ENCODE measurements at regions not wholly inside any gene's neighbourhood (a gene's known extent, or its start where the extent isn't known, plus 50 kb on each side); places are given as distances from the start of the nearest gene placed in this dataset.

DNA sequence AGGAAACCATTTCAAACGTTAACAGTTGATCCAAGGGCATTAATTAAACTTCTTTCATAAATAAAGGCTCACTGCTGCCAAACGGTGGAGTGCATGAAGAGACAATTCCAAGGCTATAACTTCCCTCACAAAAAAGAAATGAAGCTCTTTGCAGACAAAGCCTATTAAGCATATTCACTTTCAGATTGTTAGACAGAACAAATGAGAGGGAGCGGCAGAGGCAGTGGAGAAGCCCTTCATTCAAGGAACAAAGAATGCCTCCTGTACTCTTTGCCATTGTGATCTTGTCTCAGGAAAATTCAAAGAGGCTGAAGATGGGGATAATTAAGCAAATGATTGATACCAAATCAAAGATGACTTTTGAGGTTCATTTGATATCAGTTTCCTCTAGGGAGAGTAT lies 370.5 kb upstream of the FAT1 start:
- Histone ChIP-seq H2BK120ac (ENCODE audit: low read depth, low read length, poor library complexity, severe bottlenecking) (no peak overlapping the region), H3K4me2 (ENCODE audit: insufficient read depth, insufficient read length, low read length) (no peak overlapping the region), H3K79me2 (ENCODE audit: insufficient read depth, low read length) (no peaks in the 10 kb centered on the region), H3T11ph (ENCODE audit: low read length) (no peak overlapping the region), H2AK5ac (ENCODE audit: insufficient read length, low read length) (no peak overlapping the region), H2BK15ac (ENCODE audit: low read depth, low read length) (no peak overlapping the region), H3K4ac (ENCODE audit: low read depth, low read length) (no peak overlapping the region), H4K91ac (ENCODE audit: insufficient read length, low read depth, low read length) (no peak overlapping the region), H3K9ac (ENCODE audit: extremely low read depth, insufficient read length, low read length) (no peak overlapping the region), H4K20me1 (ENCODE audit: control insufficient read depth, insufficient read depth, insufficient read length) (no peaks in the 10 kb centered on the region), H3K14ac (ENCODE audit: insufficient read depth, low read length) (no peak overlapping the region), H3K18ac (ENCODE audit: insufficient read length, low read depth, low read length) (no peak overlapping the region), H3K27ac (ENCODE audit: insufficient read length, low read depth, low read length) (no peak overlapping the region), H3K56ac (ENCODE audit: insufficient read length, low read depth, low read length) (no peak overlapping the region), H4K8ac (replicated peaks; ENCODE audit: insufficient read length, low read depth, low read length) (no peak overlapping the region), H2BK20ac (ENCODE audit: low read depth, low read length, poor library complexity, severe bottlenecking) (no peak overlapping the region), H3K9me3 (ENCODE audit: control insufficient read depth, low read depth, low read length) (no peaks in the 10 kb centered on the region), H3K23ac (ENCODE audit: insufficient read length, low read depth, low read length) (no peak overlapping the region), H3K27me3 (ENCODE audit: insufficient read depth, low read length) (no peaks in the 10 kb centered on the region), H3K4me1 (ENCODE audit: insufficient read depth, low read length) (no peaks in the 10 kb centered on the region), H4K5ac (ENCODE audit: insufficient read length, low read depth, low read length) (no peak overlapping the region), H3K79me1 (ENCODE audit: insufficient read depth, low read depth, low read length, poor library complexity, severe bottlenecking) (no peaks in the 10 kb centered on the region), H2AFZ (ENCODE audit: low read length) (no peak overlapping the region), H2BK5ac (ENCODE audit: insufficient read length, low read length) (no peak overlapping the region), H3K23me2 (ENCODE audit: insufficient read length, low read depth, low read length, poor library complexity, severe bottlenecking) (no peaks in the 10 kb centered on the region), H2BK12ac (ENCODE audit: insufficient read length, low read depth, low read length) (no peak overlapping the region)
- TF ChIP-seq, protein P1, sequence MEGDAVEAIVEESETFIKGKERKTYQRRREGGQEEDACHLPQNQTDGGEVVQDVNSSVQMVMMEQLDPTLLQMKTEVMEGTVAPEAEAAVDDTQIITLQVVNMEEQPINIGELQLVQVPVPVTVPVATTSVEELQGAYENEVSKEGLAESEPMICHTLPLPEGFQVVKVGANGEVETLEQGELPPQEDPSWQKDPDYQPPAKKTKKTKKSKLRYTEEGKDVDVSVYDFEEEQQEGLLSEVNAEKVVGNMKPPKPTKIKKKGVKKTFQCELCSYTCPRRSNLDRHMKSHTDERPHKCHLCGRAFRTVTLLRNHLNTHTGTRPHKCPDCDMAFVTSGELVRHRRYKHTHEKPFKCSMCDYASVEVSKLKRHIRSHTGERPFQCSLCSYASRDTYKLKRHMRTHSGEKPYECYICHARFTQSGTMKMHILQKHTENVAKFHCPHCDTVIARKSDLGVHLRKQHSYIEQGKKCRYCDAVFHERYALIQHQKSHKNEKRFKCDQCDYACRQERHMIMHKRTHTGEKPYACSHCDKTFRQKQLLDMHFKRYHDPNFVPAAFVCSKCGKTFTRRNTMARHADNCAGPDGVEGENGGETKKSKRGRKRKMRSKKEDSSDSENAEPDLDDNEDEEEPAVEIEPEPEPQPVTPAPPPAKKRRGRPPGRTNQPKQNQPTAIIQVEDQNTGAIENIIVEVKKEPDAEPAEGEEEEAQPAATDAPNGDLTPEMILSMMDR (conservative IDR thresholded peaks at IDR 0.05) = no peak
- no peak overlapping the region; a peak in 1 of 7 replicates for H3K27ac Mint-ChIP-seq
- no peaks in the 10 kb centered on the region; the same call in 1 of the 2 replicates for H3K27me3 Mint-ChIP-seq (ENCODE audit: low read depth)
- H3K36me3 Mint-ChIP-seq (ENCODE audit: insufficient read depth in 1 of 3, low read depth in 3 of 3) = peaks cover 0 to 11% (median 3%) of the 10 kb centered on the region in 3 experiments; a peak in 3 of 7 replicates
- 0 out of 4 replicates have a peak, but pooled peaks cover 0 to 4% of the 10 kb centered on the region in 2 experiments for H3K4me1 Mint-ChIP-seq
- no CpG with 5 or more reads among the region's 3 CpGs for WGBS (ENCODE audit: extremely low coverage, insufficient read length, low lambda C conversion rate)
- no peak for DNase-seq
- no peak overlapping the region for H3K4me3 Mint-ChIP-seq
- peaks cover 8 to 14% of the 10 kb centered on the region in 2 experiments for H3K9me3 Mint-ChIP-seq
